ENCODE measurements at regions not wholly inside any gene's neighbourhood (a gene's known extent, or its start where the extent isn't known, plus 50 kb on each side); places are given as distances from the start of the nearest gene placed in this dataset.

DNA sequence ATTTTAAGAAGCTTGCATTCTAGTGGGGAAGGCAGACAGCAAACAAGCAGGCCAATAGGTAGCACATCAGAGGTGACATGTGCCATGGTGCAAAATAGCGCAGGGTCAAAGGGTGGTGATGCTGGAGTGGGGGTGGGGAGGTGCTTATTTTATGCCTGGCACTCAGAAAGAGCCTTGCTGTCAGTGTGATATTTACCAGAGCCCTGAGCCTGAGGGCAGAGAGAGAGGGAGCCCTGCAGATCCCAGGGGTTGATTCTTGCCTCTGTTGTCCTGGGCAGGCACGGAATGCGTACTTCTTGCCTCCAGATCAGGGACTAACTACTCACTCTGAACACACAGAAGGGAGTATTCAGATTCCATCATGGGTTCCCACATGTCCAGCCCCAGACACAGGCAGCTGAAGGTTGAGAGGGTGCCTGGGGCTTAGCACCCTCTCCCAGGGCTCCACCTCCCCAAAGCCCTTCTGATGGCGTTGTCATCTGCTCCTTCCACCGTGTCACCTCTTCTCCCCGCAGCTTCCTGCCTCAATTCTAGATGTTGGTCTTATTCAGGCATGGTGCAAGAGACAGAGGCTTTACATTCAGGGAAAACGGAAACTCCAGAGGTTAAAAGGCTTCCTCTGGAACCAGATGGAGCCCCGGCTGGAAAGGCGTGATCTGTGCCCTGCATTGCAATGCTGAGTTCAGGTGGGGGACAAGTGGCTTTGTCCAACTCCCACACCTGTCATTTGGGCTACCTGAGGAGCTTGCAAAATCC, 252.3 kb downstream of the HAUS1 start:
- POLR2A ChIA-PET: no interaction called here
- no peaks in the 10 kb centered on the region for H3K9me3 Mint-ChIP-seq (ENCODE audit: insufficient read depth)
- peaks cover 7% of the 10 kb centered on the region for H3K4me1 Mint-ChIP-seq (ENCODE audit: low read depth)
- H3K27ac Mint-ChIP-seq: no peak overlapping the region
- ATAC-seq: no peak
- H3K36me3 Mint-ChIP-seq (ENCODE audit: low read depth): no peaks in the 10 kb centered on the region
- DNase-seq: no peak
- CTCF ChIA-PET: no interaction called here
- H3K27me3 Mint-ChIP-seq (ENCODE audit: low read depth): no peaks in the 10 kb centered on the region
- no peak overlapping the region for H3K4me3 Mint-ChIP-seq

DNA sequence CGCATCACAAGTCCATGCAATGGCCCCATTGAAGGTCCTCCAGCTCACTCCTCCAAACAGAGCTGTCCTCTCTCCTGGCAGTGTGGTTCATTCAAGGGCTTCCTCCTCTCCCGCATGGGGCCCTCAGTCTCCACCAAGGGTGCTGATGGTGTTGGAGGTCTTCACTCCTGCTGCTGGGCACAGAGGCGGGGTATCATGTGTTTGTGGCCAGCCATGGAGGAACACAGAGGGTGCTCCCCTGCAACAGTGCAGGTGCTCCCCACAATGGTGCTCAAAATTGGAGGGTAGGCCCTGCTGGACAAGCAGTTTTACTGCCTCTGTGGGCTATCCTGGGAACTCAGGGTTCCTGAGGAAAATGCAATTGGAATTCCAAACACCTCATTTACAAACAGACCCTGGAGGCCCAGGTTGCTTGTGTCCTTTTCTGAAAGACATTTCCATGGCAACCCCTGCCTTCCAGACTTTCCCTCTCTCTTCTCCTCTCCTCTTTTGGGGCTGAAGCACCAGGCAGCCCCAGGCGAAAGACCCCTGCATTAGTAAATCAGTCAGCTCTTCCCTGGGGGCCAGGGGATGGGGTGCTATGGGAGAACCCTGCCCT, 256.0 kb downstream of the HAUS1 start:
- ATAC-seq: no peak
- ChIA-PET CTCF (interaction anchor here (0.8 kb wide), 1 partner anchor 50 kb away, joined by 3 read pairs; no protein-coding TSS in a partner anchor), POLR2A (no interaction called here)
- Mint-ChIP-seq H3K27ac (no peak overlapping the region), H3K9me3 (ENCODE audit: insufficient read depth) (no peaks in the 10 kb centered on the region), H3K4me1 (ENCODE audit: low read depth) (no peaks in the 10 kb centered on the region), H3K4me3 (no peak overlapping the region), H3K27me3 (ENCODE audit: low read depth) (no peaks in the 10 kb centered on the region), H3K36me3 (ENCODE audit: low read depth) (no peaks in the 10 kb centered on the region)
- no peak for DNase-seq

DNA sequence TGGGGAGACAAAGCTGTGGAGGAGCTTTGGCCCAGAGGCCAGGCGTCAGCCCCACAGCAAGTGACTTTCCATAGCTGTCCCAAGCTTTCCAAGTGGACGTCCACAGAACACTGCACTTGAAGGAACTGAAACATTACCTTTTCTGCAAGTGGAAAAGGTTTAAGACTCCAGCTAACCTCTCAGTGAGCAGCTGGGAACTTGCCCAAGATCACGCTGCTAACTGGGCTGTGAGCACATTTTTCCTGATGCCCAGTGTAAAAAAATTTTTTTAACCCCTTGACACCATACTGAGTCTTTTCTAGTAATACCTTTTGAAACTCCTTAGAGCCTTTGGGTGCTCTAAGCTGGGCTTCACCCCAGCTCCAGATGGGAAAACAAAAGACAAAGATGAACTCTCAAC, 256.7 kb downstream of the HAUS1 start:
- POLR2A ChIA-PET: no interaction called here
- Mint-ChIP-seq H3K4me3 (no peak overlapping the region), H3K36me3 (ENCODE audit: low read depth) (no peaks in the 10 kb centered on the region), H3K27ac (no peak overlapping the region), H3K4me1 (ENCODE audit: low read depth) (no peaks in the 10 kb centered on the region), H3K27me3 (ENCODE audit: low read depth) (no peaks in the 10 kb centered on the region), H3K9me3 (ENCODE audit: insufficient read depth) (no peaks in the 10 kb centered on the region)
- ATAC-seq (no peak), DNase-seq (no peak)
- CTCF ChIA-PET: interaction anchor here (0.8 kb wide), 1 partner anchor 50 kb away, joined by 3 read pairs; no protein-coding TSS in a partner anchor

DNA sequence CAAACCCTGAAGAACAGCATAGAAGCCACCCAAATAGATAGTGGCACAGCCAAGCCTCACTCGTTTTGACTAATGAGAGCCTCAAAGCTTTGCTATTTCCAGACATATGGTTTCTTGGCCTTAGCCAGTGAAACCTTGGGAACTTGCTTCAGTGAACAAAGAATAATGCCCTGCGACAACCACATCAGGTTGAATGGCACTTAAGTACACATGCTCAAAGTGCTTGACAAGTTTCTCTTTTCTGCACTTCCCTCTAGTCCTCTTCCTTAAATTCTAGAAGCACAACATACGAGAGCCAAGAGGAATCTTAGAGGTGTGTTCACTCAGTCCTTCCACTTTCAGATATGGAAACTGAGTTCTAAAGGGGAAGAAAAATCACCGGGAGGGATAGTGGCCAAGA, 258.3 kb downstream of the HAUS1 start:
- no peak overlapping the region for H3K4me3 Mint-ChIP-seq
- ChIA-PET CTCF (no interaction called here), POLR2A (no interaction called here)
- no peaks in the 10 kb centered on the region for H3K27me3 Mint-ChIP-seq (ENCODE audit: low read depth)
- DNase-seq (no peak), ATAC-seq (no peak)
- H3K4me1 Mint-ChIP-seq (ENCODE audit: low read depth): no peaks in the 10 kb centered on the region
- H3K36me3 Mint-ChIP-seq (ENCODE audit: low read depth): no peaks in the 10 kb centered on the region
- H3K27ac Mint-ChIP-seq: no peak overlapping the region
- H3K9me3 Mint-ChIP-seq (ENCODE audit: insufficient read depth): no peaks in the 10 kb centered on the region

DNA sequence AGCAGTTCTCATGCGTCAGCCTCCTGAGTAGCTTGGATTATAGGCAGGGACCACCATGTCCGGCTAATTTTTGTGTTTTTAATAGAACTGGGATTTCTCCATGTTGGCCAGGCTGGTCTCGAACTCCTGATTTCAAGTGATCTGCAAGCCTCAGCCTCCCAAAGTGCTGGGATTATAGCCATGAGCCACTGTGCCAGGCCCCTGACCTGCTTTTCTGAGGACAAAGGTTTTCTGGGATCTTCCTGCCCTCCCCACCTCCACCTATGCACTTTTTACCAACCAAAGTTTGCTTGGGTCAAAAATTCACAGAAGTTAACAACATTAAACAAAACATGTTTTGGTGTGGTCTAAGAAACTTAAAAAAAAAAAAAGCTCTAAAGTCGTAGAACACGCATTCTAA, 259.9 kb downstream of the HAUS1 start:
- ATAC-seq (no peak), DNase-seq (no peak)
- Mint-ChIP-seq H3K4me1 (ENCODE audit: low read depth) (no peaks in the 10 kb centered on the region), H3K27me3 (ENCODE audit: low read depth) (no peaks in the 10 kb centered on the region), H3K9me3 (ENCODE audit: insufficient read depth) (no peaks in the 10 kb centered on the region), H3K36me3 (ENCODE audit: low read depth) (no peaks in the 10 kb centered on the region), H3K4me3 (no peak overlapping the region), H3K27ac (no peak overlapping the region)
- ChIA-PET CTCF (no interaction called here), POLR2A (no interaction called here)

DNA sequence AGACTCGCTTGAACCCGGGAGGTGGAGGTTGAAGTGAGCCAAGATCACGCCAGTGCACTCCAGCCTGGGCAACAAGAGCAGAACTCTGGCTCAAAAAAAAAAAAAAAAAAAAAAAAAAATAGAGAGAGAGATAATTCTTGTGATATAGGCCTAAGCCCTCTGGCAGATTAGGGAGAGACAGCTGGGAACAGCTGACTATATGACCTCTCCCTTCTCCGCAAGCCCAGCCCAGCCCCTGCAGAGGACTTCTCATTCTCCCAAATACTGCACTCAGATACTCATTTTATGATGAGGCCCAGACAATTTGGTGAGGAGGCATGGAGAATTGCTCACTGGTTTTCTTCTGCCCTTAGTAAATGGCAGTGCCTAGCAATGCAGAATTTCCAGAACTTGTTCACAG, 262.0 kb downstream of the HAUS1 start:
- ChIA-PET CTCF (interaction anchor here (1.6 kb wide), 1 partner anchor 85 kb away, joined by 3 read pairs; no protein-coding TSS in a partner anchor), POLR2A (no interaction called here)
- no peak for ATAC-seq

DNA sequence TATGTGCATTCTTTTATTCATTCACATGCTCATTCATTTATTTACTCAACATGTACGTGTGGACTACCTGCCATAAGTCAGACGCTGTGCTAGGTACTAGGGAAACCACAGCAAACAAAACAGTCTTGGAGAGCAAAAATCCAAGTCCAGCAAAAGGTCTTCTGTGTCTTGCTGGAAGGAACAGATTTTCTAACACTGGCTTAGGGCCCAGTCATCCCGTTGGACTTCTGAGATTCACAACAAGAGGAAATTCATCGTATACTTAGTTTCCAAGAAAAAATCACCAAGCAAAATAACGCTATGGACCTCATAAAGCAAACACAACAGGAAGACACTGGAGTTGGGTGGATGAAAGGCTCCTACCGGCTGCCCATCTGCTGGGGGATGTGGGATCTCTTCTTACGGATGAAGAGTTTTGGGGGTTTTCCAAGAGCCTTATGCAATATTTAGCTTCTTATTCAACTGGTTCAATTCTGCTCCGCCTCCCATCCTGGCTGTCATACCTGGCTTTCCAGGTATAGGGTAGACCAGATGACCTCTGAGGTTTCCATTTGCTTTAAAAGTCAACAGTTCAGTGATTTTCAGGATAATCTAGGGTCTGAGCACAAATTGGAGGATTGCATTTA, 262.7 kb downstream of the HAUS1 start:
- Mint-ChIP-seq H3K4me3 (no peak overlapping the region), H3K4me1 (ENCODE audit: low read depth) (no peaks in the 10 kb centered on the region), H3K27me3 (ENCODE audit: low read depth) (no peaks in the 10 kb centered on the region), H3K27ac (no peak overlapping the region), H3K9me3 (ENCODE audit: insufficient read depth) (no peaks in the 10 kb centered on the region), H3K36me3 (ENCODE audit: low read depth) (no peaks in the 10 kb centered on the region)
- DNase-seq (no peak), ATAC-seq (no peak)
- ChIA-PET POLR2A (no interaction called here), CTCF (no interaction called here)

More for the DNA sequence above, 262.0 kb downstream of the HAUS1 start:
- Mint-ChIP-seq H3K4me1 (ENCODE audit: low read depth) (no peaks in the 10 kb centered on the region), H3K27ac (no peak overlapping the region), H3K4me3 (no peak overlapping the region), H3K36me3 (ENCODE audit: low read depth) (no peaks in the 10 kb centered on the region), H3K27me3 (ENCODE audit: low read depth) (no peaks in the 10 kb centered on the region), H3K9me3 (ENCODE audit: insufficient read depth) (no peaks in the 10 kb centered on the region)
- DNase-seq: no peak

DNA sequence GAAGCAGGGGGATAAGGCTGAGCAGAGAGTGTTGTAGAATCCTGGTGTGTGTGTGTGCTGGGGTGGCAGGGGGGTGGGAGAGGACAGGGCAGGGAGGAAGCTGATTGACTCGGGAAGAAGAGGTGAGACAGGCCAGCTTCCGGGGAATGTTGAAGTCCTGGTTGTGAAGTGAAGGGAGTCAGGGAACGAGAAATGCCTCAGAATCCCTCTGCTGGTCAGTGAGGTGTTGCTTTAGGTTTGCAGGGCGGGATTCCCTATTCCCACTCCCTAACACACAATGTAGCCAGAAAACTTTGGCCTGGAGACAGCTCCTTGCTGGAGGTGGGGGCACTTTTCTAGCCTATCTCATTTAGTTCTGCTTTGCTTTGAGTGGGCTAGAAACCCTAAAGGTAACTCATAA, 265.1 kb downstream of the HAUS1 start:
- CTCF ChIA-PET: no interaction called here
- Mint-ChIP-seq H3K36me3 (ENCODE audit: low read depth) (no peaks in the 10 kb centered on the region), H3K27ac (no peak overlapping the region), H3K4me1 (ENCODE audit: low read depth) (no peaks in the 10 kb centered on the region), H3K27me3 (ENCODE audit: low read depth) (no peaks in the 10 kb centered on the region), H3K4me3 (no peak overlapping the region), H3K9me3 (ENCODE audit: insufficient read depth) (no peaks in the 10 kb centered on the region)
- POLR2A ChIA-PET: no interaction called here
- no peak for DNase-seq
- no peak for ATAC-seq

DNA sequence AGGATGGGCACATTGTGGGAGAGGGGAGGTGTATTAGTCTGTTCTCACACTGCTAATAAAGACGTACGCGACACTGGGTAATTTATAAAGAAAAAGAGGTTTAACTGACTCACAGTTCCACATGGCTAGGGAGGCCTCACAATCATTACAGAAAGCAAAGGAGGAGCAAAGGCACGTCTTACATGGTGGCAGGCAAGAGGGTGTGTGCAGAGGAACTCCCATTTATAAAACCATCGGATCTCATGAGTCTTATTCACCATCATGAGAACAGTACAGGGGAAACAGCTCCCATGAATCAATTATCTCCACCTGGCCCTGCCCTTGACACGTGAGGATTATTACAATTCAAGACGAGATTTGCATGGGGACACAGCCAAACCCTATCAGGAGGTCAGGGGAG, 266.7 kb downstream of the HAUS1 start:
- no peaks in the 10 kb centered on the region for H3K9me3 Mint-ChIP-seq (ENCODE audit: insufficient read depth)
- no peak overlapping the region for H3K4me3 Mint-ChIP-seq
- CTCF ChIA-PET: no interaction called here
- no peak overlapping the region for H3K27ac Mint-ChIP-seq
- no peaks in the 10 kb centered on the region for H3K36me3 Mint-ChIP-seq (ENCODE audit: low read depth)
- peaks cover 1% of the 10 kb centered on the region for H3K4me1 Mint-ChIP-seq (ENCODE audit: low read depth)
- no peak for ATAC-seq
- no peaks in the 10 kb centered on the region for H3K27me3 Mint-ChIP-seq (ENCODE audit: low read depth)
- POLR2A ChIA-PET: no interaction called here
- no peak for DNase-seq

DNA sequence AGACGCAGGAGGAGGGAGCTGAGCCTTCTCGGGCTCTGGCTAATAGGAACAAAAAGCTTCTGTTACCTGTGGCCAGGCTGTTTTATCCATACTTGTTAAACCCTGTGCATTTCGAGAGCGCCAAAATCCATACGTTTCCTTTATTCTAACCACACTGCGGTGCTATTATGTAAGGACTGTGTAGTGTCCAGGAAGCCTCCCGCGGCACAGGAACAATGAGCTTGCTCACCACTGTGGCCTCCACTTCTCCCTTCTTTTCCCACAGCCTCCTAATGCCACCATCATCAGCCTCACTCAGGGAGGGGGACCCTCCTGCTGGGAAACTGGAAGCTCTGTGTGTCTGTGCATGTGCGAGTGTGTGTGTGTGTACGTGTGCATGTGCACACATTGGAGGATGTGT, 268.5 kb downstream of the HAUS1 start:
- Mint-ChIP-seq H3K4me3 (no peak overlapping the region), H3K36me3 (ENCODE audit: low read depth) (no peaks in the 10 kb centered on the region), H3K4me1 (ENCODE audit: low read depth) (peaks cover 6% of the 10 kb centered on the region), H3K27me3 (ENCODE audit: low read depth) (no peaks in the 10 kb centered on the region), H3K9me3 (ENCODE audit: insufficient read depth) (no peaks in the 10 kb centered on the region), H3K27ac (no peak overlapping the region)
- CTCF ChIA-PET: no interaction called here
- no peak for ATAC-seq
- POLR2A ChIA-PET: no interaction called here
- DNase-seq: no peak

DNA sequence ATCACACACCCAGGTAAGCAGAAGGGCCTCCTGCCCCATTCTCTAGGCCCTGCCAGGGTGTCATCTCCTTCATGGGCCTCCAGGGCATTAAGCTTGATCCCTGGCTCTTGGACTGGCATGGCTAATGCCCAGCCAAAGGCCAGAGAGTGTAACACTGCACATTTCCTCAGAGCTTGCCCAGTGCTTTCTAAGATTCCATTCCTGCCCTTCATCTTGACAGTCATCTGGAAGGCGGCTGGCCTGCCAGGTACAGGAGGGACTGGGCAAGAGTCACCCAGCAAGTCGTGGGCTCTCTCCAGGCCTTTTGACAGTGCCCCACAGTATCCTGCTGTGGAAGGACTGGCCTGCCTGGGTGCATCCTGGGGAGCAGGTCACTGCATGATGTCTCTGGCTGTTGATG, 268.9 kb downstream of the HAUS1 start:
- DNase-seq: no peak
- CTCF ChIA-PET: no interaction called here
- H3K4me1 Mint-ChIP-seq (ENCODE audit: low read depth): peaks cover 6% of the 10 kb centered on the region

DNA sequence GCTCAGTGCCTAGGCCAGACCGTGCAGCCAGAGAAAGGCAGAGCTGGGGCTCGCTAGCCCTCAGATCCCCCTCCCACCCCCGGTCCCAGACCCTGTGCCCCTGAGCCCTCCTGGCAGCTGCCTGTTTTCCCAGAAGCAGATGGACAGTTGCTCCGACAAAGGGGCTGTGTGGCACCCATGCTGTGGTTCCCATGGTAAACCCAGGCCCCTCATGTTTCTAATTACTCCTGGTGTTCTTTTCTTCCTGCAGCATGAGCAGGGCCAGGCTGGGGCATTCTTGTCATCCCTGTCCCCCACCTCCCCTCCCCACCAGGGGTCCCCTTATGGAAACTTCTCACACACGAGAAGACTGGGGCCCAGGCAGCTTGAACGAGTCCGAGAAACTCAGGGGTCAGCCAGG, 269.6 kb downstream of the HAUS1 start:
- Mint-ChIP-seq H3K27me3 (ENCODE audit: low read depth) (no peaks in the 10 kb centered on the region), H3K4me3 (no peak overlapping the region), H3K27ac (no peak overlapping the region), H3K9me3 (ENCODE audit: insufficient read depth) (no peaks in the 10 kb centered on the region), H3K4me1 (ENCODE audit: low read depth) (peaks cover 6% of the 10 kb centered on the region), H3K36me3 (ENCODE audit: low read depth) (no peaks in the 10 kb centered on the region)
- DNase-seq (no peak), ATAC-seq (no peak)
- CTCF ChIA-PET: no interaction called here
- POLR2A ChIA-PET: no interaction called here

More for the DNA sequence above, 268.9 kb downstream of the HAUS1 start:
- Mint-ChIP-seq H3K4me3 (no peak overlapping the region), H3K27me3 (ENCODE audit: low read depth) (no peaks in the 10 kb centered on the region), H3K27ac (no peak overlapping the region), H3K9me3 (ENCODE audit: insufficient read depth) (no peaks in the 10 kb centered on the region), H3K36me3 (ENCODE audit: low read depth) (no peaks in the 10 kb centered on the region)
- POLR2A ChIA-PET: no interaction called here
- ATAC-seq: no peak

All from activated CD8-positive, alpha-beta T cell treated with anti-CD3 and anti-CD28 coated beads, Interleukin-2, amount 10 ng/mL, durations not matched to agents 7 days and 5 days (primary cell).